Right lobe of liver (tissue), 6 donors: ENCODE measurements at regions not wholly inside any gene's neighbourhood (a gene's known extent, or its start where the extent isn't known, plus 50 kb on each side); places are given as distances from the start of the nearest gene placed in this dataset.

Source experiments
- ATAC-seq, 4 donors: fragments of 200-7000 bp; cut with Tn5 transposase; one replicate each; pipeline ENCODE4 v1.9.1; 2020; ENCODE audit warnings: mild to moderate bottlenecking in 4 of 4, moderate library complexity in 4 of 4
- DNase-seq, 3 donors: peaks; one replicate each; pipeline ENCODE4 v3.0.0-alpha.2; 2020
- H3K27ac ChIP-seq, 3 donors: fragments of 200-600 bp; one replicate each; pipeline ENCODE4 v1.8.0; 2022
- H3K27me3 ChIP-seq, 2 donors: fragments of 200-600 bp; one replicate each; pipeline ENCODE4 v1.8.0; 2022
- H3K36me3 ChIP-seq, 4 donors: fragments of 200-600 bp; sonication (generic) in 1 of 4; one replicate each; pipeline versions ENCODE4 v1.5.1 to v1.8.0; 2017 to 2022; ENCODE audit warnings: control low read depth in 1 of 4
- H3K4me1 ChIP-seq, 4 donors: fragments of 200-600 bp; sonication (generic) in 1 of 4; one replicate each; pipeline versions ENCODE4 v1.5.1 to v1.8.0; 2017 to 2022; ENCODE audit warnings: control low read depth in 1 of 4
- H3K4me3 ChIP-seq, 3 donors: fragments of 200-600 bp; one replicate each; pipeline ENCODE4 v1.8.0; 2022
- H3K9me3 ChIP-seq, 4 donors: fragments of 200-600 bp; sonication (generic) in 1 of 4; one replicate each; pipeline versions ENCODE4 v1.5.1 to v1.8.0; 2017 to 2022; ENCODE audit warnings: control low read depth in 1 of 4
- CTCF ChIP-seq, 4 donors: fragments of 200-600 bp in 3 of 4; fragments of 450-650 bp in 1 of 4; IDR thresholded peaks; one replicate each; pipeline versions ENCODE4 v1.5.1 to v1.8.0; 2016 to 2022; ENCODE audit warnings: antibody characterized with exemption in 4 of 4, mild to moderate bottlenecking in 2 of 4
- POLR2A ChIP-seq: fragments of 450-650 bp; IDR thresholded peaks from one replicate; pipeline ENCODE4 v1.6.1; 2017; ENCODE audit warnings: antibody characterized with exemption, mild to moderate bottlenecking
- WGBS: methylation state at CpG from one replicate; pipeline ENCODE4 v1.1.6; 2018; ENCODE audit warnings: low coverage, low lambda C conversion rate; ENCODE audit not compliant: insufficient coverage; ENCODE audit errors: missing lambda C conversion rate; 5-methylcytosine and 5-hydroxymethylcytosine counted together
- intact Hi-C, 2 donors: fragments of 100-400 bp; cut with DNase I; formaldehyde crosslinking; loops; one replicate each; pipeline versions ENCODE4 v1.11.2 to v1.14.1; 2022
- donor health status: DM: no; HTN: yes; CAD: no.
- donor health status: DM: no; HTN: no; CAD: no.
- donor health status: DM: no; HTN: no; CAD: no.
- donor health status: DM: no; HTN: yes; CAD: no.
- donor health status: DM: no; HTN: yes; CAD: no.

- intact Hi-C loops, result no loop called here
- Histone ChIP-seq H3K9me3 (no peaks in the 10 kb centered on the region), H3K4me1 (peaks cover 0 to 3% (median 0%) of the 10 kb centered on the region in 4 donors), H3K36me3 (no peaks in the 10 kb centered on the region), H3K4me3 (no peak overlapping the region), H3K27me3 (no peaks in the 10 kb centered on the region), H3K27ac (no peak overlapping the region)
- no peak for TF ChIP-seq CTCF (IDR thresholded peaks at IDR 0.05)
- TF ChIP-seq POLR2A, result no peak
- 51% methylated on average over 4 of the region's 4 CpGs for WGBS
- no peak for ATAC-seq
- no peak for DNase-seq
Measured at GRCh38 chr9:105057551-105057950, 129.6 kb upstream of the ABCA1 start.

- ATAC-seq (no peak), DNase-seq (no peak)
- Histone ChIP-seq H3K4me3 (no peak overlapping the region), H3K9me3 (no peaks in the 10 kb centered on the region), H3K36me3 (no peaks in the 10 kb centered on the region), H3K27me3 (no peaks in the 10 kb centered on the region), H3K27ac (no peak overlapping the region), H3K4me1 (peaks cover 0 to 14% (median 5%) of the 10 kb centered on the region in 4 donors)
- TF ChIP-seq CTCF (IDR thresholded peaks at IDR 0.05) (no peak), POLR2A (no peak)
- 50% methylated on average over 1 of the region's 1 CpG for WGBS
- intact Hi-C loops, result no loop called here
Measured at GRCh38 chr9:105059252-105059651, 131.3 kb upstream of the ABCA1 start.

GRCh38 chr9:105062222-105062855 is 134.4 kb upstream of the ABCA1 start:
- no peaks in the 10 kb centered on the region for H3K27me3 ChIP-seq
- peak in 1 of 3 donors; percentile 35 for DNase-seq
- no peaks in the 10 kb centered on the region for H3K36me3 ChIP-seq
- no peak overlapping the region for H3K4me3 ChIP-seq
- no peaks in the 10 kb centered on the region for H3K9me3 ChIP-seq
- intact Hi-C loops, result no loop called here
- H3K4me1 ChIP-seq, result peaks cover 0 to 33% (median 11%) of the 10 kb centered on the region in 4 donors
- no peak overlapping the region for H3K27ac ChIP-seq
- 86% methylated on average over 2 of the region's 7 CpGs for WGBS
- no peak for TF ChIP-seq POLR2A
- TF ChIP-seq CTCF (IDR thresholded peaks at IDR 0.05), result no peak
- ATAC-seq, result peak in 2 of 4 donors; percentile 39 to 50

GRCh38 chr9:105064248-105065097 is 136.5 kb upstream of the ABCA1 start:
- peak overlapping the region in 1 of 3 donors; percentile 19 for H3K4me3 ChIP-seq
- intact Hi-C loops, result no loop called here
- peak overlapping the region; percentile 53 to 69 (median 54) for H3K27ac ChIP-seq
- TF ChIP-seq CTCF (IDR thresholded peaks at IDR 0.05) (peak in 1 of 4 donors; percentile 7), POLR2A (peak; percentile 46)
- H3K4me1 ChIP-seq, result peaks cover 0 to 33% (median 11%) of the 10 kb centered on the region in 4 donors
- ATAC-seq (peak; percentile 86 to 94 (median 90)), DNase-seq (peak; percentile 91 to 95 (median 95))
- no peaks in the 10 kb centered on the region for H3K27me3 ChIP-seq
- no peaks in the 10 kb centered on the region for H3K9me3 ChIP-seq
- H3K36me3 ChIP-seq, result no peaks in the 10 kb centered on the region
- WGBS, result 19% methylated on average over 7 of the region's 12 CpGs
